Mammary epithelial cell (primary cell): ENCODE measurements at regions not wholly inside any gene's neighbourhood (a gene's known extent, or its start where the extent isn't known, plus 50 kb on each side); places are given as distances from the start of the nearest gene placed in this dataset.

ENCODE experiments used
- EZH2 ChIP-seq: IDR thresholded peaks from 2 replicates; pipeline ENCODE4 v1.6.1; 2012; ENCODE audit warnings: low read length, inconsistent platforms, borderline replicate concordance
- TF ChIP-seq, protein P1 (sequence below), 2 donors: IDR thresholded peaks in 1 of 2; conservative IDR thresholded peaks in 1 of 2; 2 replicates each; pipeline ENCODE4 v1.5.1; 2011 to 2012; ENCODE audit warnings: inconsistent platforms in 2 of 2, low read length in 2 of 2, mild to moderate bottlenecking in 2 of 2, control low read depth in 1 of 2, low read depth in 1 of 2; ENCODE audit not compliant: insufficient read depth in 1 of 2; ENCODE audit errors: extremely low read depth in 1 of 2

DNA sequence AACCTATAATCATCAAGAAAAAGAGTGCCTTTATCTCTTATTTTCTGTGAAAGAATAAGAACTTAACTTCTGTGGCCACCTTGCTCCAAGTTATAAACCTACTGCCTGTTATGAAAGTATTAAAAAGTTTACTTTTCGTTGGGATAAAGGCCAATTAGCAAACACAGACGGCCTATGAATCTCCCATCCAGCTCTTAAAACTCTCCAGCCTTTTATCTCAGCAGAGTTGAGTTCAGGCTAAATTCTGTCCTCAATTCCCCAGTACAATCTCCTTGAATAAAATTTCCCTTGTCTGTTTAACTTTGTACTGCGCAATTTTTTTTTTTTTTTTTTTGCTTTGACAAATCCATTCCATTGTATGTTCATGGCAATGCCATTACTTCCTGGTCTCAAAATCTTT is 1058.4 kb downstream of the SLITRK5 start:
- TF ChIP-seq, protein P1, sequence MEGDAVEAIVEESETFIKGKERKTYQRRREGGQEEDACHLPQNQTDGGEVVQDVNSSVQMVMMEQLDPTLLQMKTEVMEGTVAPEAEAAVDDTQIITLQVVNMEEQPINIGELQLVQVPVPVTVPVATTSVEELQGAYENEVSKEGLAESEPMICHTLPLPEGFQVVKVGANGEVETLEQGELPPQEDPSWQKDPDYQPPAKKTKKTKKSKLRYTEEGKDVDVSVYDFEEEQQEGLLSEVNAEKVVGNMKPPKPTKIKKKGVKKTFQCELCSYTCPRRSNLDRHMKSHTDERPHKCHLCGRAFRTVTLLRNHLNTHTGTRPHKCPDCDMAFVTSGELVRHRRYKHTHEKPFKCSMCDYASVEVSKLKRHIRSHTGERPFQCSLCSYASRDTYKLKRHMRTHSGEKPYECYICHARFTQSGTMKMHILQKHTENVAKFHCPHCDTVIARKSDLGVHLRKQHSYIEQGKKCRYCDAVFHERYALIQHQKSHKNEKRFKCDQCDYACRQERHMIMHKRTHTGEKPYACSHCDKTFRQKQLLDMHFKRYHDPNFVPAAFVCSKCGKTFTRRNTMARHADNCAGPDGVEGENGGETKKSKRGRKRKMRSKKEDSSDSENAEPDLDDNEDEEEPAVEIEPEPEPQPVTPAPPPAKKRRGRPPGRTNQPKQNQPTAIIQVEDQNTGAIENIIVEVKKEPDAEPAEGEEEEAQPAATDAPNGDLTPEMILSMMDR (conservative IDR thresholded peaks at IDR 0.05 in 1 of 2, IDR thresholded peaks at IDR 0.05 in 1 of 2; ENCODE audit: extremely low read depth in 1 of 2, insufficient read depth in 1 of 2, low read depth in 1 of 2, low read length in 2 of 2) = no peak
- TF ChIP-seq EZH2 = no peak
